A673 (cell line): ENCODE measurements at regions not wholly inside any gene's neighbourhood (a gene's known extent, or its start where the extent isn't known, plus 50 kb on each side); places are given as distances from the start of the nearest gene placed in this dataset.

Experiments used
- BruUV-seq: library from RNA; stranded (reverse); fragments of 400-500 nt; replicated peaks from 2 replicates; lab custom pipeline; 2021; lab: Mats Ljungman, UMichigan
- CTCF ChIA-PET: fragments of 300-600 bp; sonication (Branson Sonifier 250); formaldehyde crosslinking; loops from one replicate; lab custom pipeline; 2022; ENCODE audit warnings: antibody characterized with exemption; lab: Charles Lee
- POLR2A ChIA-PET: fragments of 300-600 bp; sonication (Branson Sonifier 250); formaldehyde crosslinking; loops from one replicate; lab custom pipeline; 2022; ENCODE audit warnings: antibody characterized with exemption; ENCODE audit not compliant: low non-redundant PET; lab: Charles Lee
- DNase-seq: peaks from one replicate; pipeline ENCODE4 v3.0.0-alpha.2; 2015; ENCODE audit warnings: low spot score
- H3K27ac ChIP-seq: fragments of 200-600 bp; sonication (generic); 2 replicates; pipeline ENCODE4 v1.5.1; 2016; ENCODE audit warnings: mixed run types, low read depth, mild to moderate bottlenecking, mixed read lengths, antibody characterized with exemption, low read length; ENCODE audit not compliant: poor library complexity, severe bottlenecking
- H3K27me3 ChIP-seq: fragments of 200-600 bp; sonication (generic); replicated peaks from 2 replicates; pipeline ENCODE4 v1.6.1; 2017; ENCODE audit warnings: mixed run types, low read depth, mild to moderate bottlenecking, mixed read lengths, antibody characterized with exemption, low read length; ENCODE audit not compliant: insufficient read depth, poor library complexity
- H3K36me3 ChIP-seq: fragments of 200-600 bp; sonication (generic); 2 replicates; pipeline ENCODE4 v1.6.1; 2016; ENCODE audit warnings: mixed run types, mild to moderate bottlenecking, mixed read lengths, antibody characterized with exemption, low read length; ENCODE audit not compliant: insufficient read depth, poor library complexity, severe bottlenecking
- H3K4me1 ChIP-seq: fragments of 200-600 bp; sonication (generic); 2 replicates; pipeline ENCODE4 v1.6.1; 2017; ENCODE audit warnings: mixed run types, mild to moderate bottlenecking, mixed read lengths, antibody characterized with exemption, low read length; ENCODE audit not compliant: insufficient read depth, poor library complexity, severe bottlenecking
- H3K4me3 ChIP-seq: fragments of 200-600 bp; sonication (generic); 2 replicates; pipeline ENCODE4 v1.5.1; 2016; ENCODE audit warnings: low read depth, mixed run types, mild to moderate bottlenecking, mixed read lengths, low read length; ENCODE audit not compliant: poor library complexity, severe bottlenecking
- H3K9me3 ChIP-seq: fragments of 200-600 bp; sonication (generic); 2 replicates; pipeline ENCODE4 v1.6.1; 2016; ENCODE audit warnings: mixed run types, low read depth, mild to moderate bottlenecking, mixed read lengths, antibody characterized with exemption, low read length; ENCODE audit not compliant: poor library complexity, severe bottlenecking
- CTCF ChIP-seq: fragments of 300-800, 200-600 bp; sonication (generic); conservative IDR thresholded peaks from 2 replicates; pipeline ENCODE4 v1.5.1; 2017; ENCODE audit warnings: low read depth, mild to moderate bottlenecking, antibody characterized with exemption, low read length, moderate library complexity, mixed read lengths
- EZH2 ChIP-seq: fragments of 200-600 bp; sonication (generic); IDR thresholded peaks from 2 replicates; pipeline ENCODE4 v1.6.1; 2017; ENCODE audit warnings: borderline replicate concordance, low read depth, mild to moderate bottlenecking, mixed read lengths, antibody characterized with exemption, low read length; ENCODE audit not compliant: poor library complexity, severe bottlenecking
- intact Hi-C: fragments of 100-400 bp; cut with micrococcal nuclease; formaldehyde crosslinking; loops from one replicate; pipeline ENCODE4 v1.10.0; 2022; ENCODE audit not compliant: unreplicated experiment

GRCh38 chr3:73204841-73205240 lies 143.4 kb downstream of the EBLN2 start:
- H3K36me3 ChIP-seq, result no peaks in the 10 kb centered on the region
- intact Hi-C loops, result no loop called here
- H3K9me3 ChIP-seq, result no peaks in the 10 kb centered on the region
- no peak overlapping the region for H3K27ac ChIP-seq
- ChIA-PET POLR2A (no interaction called here), CTCF (no interaction called here)
- no peak overlapping the region for H3K4me3 ChIP-seq
- TF ChIP-seq CTCF (no peak), EZH2 (no peak)
- DNase-seq, result no peak
- H3K4me1 ChIP-seq, result peaks cover 12% of the 10 kb centered on the region
- H3K27me3 ChIP-seq, result no peaks in the 10 kb centered on the region
- BruUV-seq, result no TSS peak

GRCh38 chr3:73206030-73206429 lies 144.6 kb downstream of the EBLN2 start:
- TF ChIP-seq CTCF (no peak), EZH2 (no peak)
- CTCF ChIA-PET, result no interaction called here
- Histone ChIP-seq H3K4me3 (no peak overlapping the region), H3K4me1 (peaks cover 16% of the 10 kb centered on the region), H3K9me3 (no peaks in the 10 kb centered on the region), H3K27ac (no peak overlapping the region), H3K27me3 (no peaks in the 10 kb centered on the region), H3K36me3 (no peaks in the 10 kb centered on the region)
- no TSS peak for BruUV-seq
- intact Hi-C loops, result no loop called here
- no peak for DNase-seq
- POLR2A ChIA-PET, result no interaction called here

- no peaks in the 10 kb centered on the region for H3K27me3 ChIP-seq
- intact Hi-C loops, result no loop called here
- no peaks in the 10 kb centered on the region for H3K9me3 ChIP-seq
- no peak overlapping the region for H3K27ac ChIP-seq
- peaks cover 23% of the 10 kb centered on the region for H3K4me1 ChIP-seq
- BruUV-seq, result no TSS peak
- CTCF ChIA-PET, result no interaction called here
- no peaks in the 10 kb centered on the region for H3K36me3 ChIP-seq
- POLR2A ChIA-PET, result no interaction called here
- DNase-seq, result no peak
- TF ChIP-seq EZH2 (no peak), CTCF (no peak)
- H3K4me3 ChIP-seq, result no peak overlapping the region
Measured at GRCh38 chr3:73207946-73208440, 146.5 kb downstream of the EBLN2 start.
